Breast epithelium (tissue), 4 donors: ENCODE measurements at regions not wholly inside any gene's neighbourhood (a gene's known extent, or its start where the extent isn't known, plus 50 kb on each side); places are given as distances from the start of the nearest gene placed in this dataset.

Experiments
- DNase-seq, 2 donors: peaks; one replicate each; pipeline ENCODE4 v3.0.0-alpha.2; 2019; ENCODE audit warnings: low spot score in 2 of 2
- H3K27ac ChIP-seq, 2 donors: fragments of 200-600 bp; sonication (generic) in 1 of 2; one replicate each; pipeline ENCODE4 v1.5.1; 2016 to 2019; ENCODE audit warnings: mild to moderate bottlenecking in 1 of 2
- H3K27me3 ChIP-seq, 2 donors: fragments of 200-600 bp; sonication (generic) in 1 of 2; one replicate each; pipeline versions ENCODE4 v1.5.1 to v1.6.0; 2017 to 2019; ENCODE audit warnings: control low read depth in 1 of 2, mild to moderate bottlenecking in 1 of 2
- H3K36me3 ChIP-seq: fragments of 200-600 bp; one replicate; pipeline ENCODE4 v1.5.1; 2019
- H3K4me1 ChIP-seq, 2 donors: fragments of 200-600 bp; sonication (generic); one replicate each; pipeline ENCODE4 v1.5.1; 2016 to 2019; ENCODE audit warnings: control low read depth in 1 of 2
- H3K4me3 ChIP-seq, 3 donors: fragments of 200-600 bp; sonication (generic); 1 replicate in 2 of 3; 2 replicates in 1 of 3; pipeline ENCODE4 v1.5.1; 2016 to 2019; ENCODE audit warnings: mild to moderate bottlenecking in 3 of 3, moderate library complexity in 2 of 3
- H3K9me3 ChIP-seq, 2 donors: fragments of 200-600 bp; sonication (generic) in 1 of 2; one replicate each; pipeline ENCODE4 v1.5.1; 2016 to 2019; ENCODE audit warnings: control low read depth in 1 of 2
- POLR2A ChIP-seq: fragments of 450-650 bp; IDR thresholded peaks from one replicate; pipeline ENCODE4 v1.6.1; 2016; ENCODE audit warnings: antibody characterized with exemption, mild to moderate bottlenecking, moderate library complexity
- POLR2AphosphoS5 ChIP-seq, 3 donors: sonication (generic); formaldehyde crosslinking; IDR thresholded peaks; one replicate each; pipeline ENCODE4 v1.6.1; 2017; ENCODE audit warnings: antibody characterized with exemption in 3 of 3
- intact Hi-C: fragments of 100-400 bp; cut with DNase I; formaldehyde crosslinking; loops from one replicate; pipeline ENCODE4 v1.15.1; 2023; ENCODE audit warnings: low total_unique reads
- TF ChIP-seq, protein P1 (sequence below), 3 donors: fragments of 450-650 bp; IDR thresholded peaks; one replicate each; pipeline ENCODE4 v1.5.1; 2016 to 2017; ENCODE audit warnings: antibody characterized with exemption in 3 of 3, mild to moderate bottlenecking in 3 of 3, moderate library complexity in 3 of 3

GRCh38 chr2:121033461-121033996 is 251.5 kb downstream of the TFCP2L1 start:
- DNase-seq: no peak
- Histone ChIP-seq H3K4me3 (no peak overlapping the region), H3K4me1 (no peaks in the 10 kb centered on the region), H3K27ac (no peak overlapping the region), H3K36me3 (no peaks in the 10 kb centered on the region), H3K27me3 (peaks cover 0 to 13% of the 10 kb centered on the region in 2 donors), H3K9me3 (no peaks in the 10 kb centered on the region)
- TF ChIP-seq, protein P1, sequence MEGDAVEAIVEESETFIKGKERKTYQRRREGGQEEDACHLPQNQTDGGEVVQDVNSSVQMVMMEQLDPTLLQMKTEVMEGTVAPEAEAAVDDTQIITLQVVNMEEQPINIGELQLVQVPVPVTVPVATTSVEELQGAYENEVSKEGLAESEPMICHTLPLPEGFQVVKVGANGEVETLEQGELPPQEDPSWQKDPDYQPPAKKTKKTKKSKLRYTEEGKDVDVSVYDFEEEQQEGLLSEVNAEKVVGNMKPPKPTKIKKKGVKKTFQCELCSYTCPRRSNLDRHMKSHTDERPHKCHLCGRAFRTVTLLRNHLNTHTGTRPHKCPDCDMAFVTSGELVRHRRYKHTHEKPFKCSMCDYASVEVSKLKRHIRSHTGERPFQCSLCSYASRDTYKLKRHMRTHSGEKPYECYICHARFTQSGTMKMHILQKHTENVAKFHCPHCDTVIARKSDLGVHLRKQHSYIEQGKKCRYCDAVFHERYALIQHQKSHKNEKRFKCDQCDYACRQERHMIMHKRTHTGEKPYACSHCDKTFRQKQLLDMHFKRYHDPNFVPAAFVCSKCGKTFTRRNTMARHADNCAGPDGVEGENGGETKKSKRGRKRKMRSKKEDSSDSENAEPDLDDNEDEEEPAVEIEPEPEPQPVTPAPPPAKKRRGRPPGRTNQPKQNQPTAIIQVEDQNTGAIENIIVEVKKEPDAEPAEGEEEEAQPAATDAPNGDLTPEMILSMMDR (IDR thresholded peaks at IDR 0.05): no peak
- TF ChIP-seq POLR2AphosphoS5 (IDR thresholded peaks at IDR 0.05) (no peak), POLR2A (no peak)
- intact Hi-C loops: no loop called here

DNA sequence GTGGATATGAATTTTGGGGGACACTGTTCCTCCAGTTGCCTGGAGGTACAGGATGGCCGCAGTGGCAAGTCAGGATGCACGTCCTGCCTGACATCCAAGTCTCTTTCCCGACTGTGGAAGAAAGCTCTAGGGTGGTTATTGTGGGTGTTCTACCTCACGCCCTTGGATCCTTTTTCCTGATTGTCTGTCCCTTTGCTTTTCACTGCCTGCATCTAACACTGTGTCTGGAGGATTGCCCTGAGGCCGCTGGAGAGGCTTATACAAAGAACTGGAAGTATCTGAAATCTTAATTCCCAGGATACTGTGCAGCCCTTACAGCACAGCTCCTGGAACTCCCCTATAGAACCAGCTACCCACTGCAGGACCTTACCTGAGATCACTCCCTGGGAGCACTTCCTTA is 250.5 kb downstream of the TFCP2L1 start:
- H3K27ac ChIP-seq: no peak overlapping the region
- DNase-seq: no peak
- intact Hi-C loops: no loop called here

DNA sequence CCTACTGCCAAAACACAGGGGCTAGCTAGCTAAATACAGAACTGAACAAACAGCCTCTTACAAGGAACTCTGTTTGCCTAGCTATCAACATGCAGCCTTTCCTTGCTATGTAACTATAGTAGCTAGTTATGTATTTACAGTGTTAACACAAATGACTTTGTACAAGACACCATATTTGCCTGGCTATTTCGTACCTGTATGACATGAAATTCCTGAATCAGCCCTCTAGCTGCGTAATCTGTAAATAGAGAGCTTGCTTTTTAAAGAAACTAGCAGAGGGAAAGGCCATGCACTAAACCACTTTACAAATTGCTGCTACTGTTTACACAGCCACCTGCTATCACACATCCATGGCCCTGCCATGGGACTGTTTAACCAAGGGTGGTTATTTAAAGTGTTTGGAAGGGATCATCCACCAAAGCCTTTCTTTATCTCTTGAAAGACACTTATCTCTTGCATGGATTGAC is 248.7 kb downstream of the TFCP2L1 start:
- peaks cover 0 to 4% of the 10 kb centered on the region in 2 donors for H3K4me1 ChIP-seq
- H3K9me3 ChIP-seq: no peaks in the 10 kb centered on the region
- TF ChIP-seq, protein P1 (IDR thresholded peaks at IDR 0.05): no peak
- TF ChIP-seq POLR2A (no peak), POLR2AphosphoS5 (IDR thresholded peaks at IDR 0.05) (no peak)
- no peak overlapping the region for H3K27ac ChIP-seq
- no peak for DNase-seq
- intact Hi-C loops: no loop called here
- H3K36me3 ChIP-seq: no peaks in the 10 kb centered on the region
- peaks cover 0 to 13% of the 10 kb centered on the region in 2 donors for H3K27me3 ChIP-seq
- H3K4me3 ChIP-seq: no peak overlapping the region

More for the DNA sequence above, 250.5 kb downstream of the TFCP2L1 start:
- no peak overlapping the region for H3K4me3 ChIP-seq
- no peak for TF ChIP-seq POLR2A
- TF ChIP-seq POLR2AphosphoS5 (IDR thresholded peaks at IDR 0.05): no peak
- TF ChIP-seq, protein P1 (IDR thresholded peaks at IDR 0.05): no peak
- H3K36me3 ChIP-seq: no peaks in the 10 kb centered on the region
- no peaks in the 10 kb centered on the region for H3K9me3 ChIP-seq
- peaks cover 0 to 4% of the 10 kb centered on the region in 2 donors for H3K4me1 ChIP-seq
- H3K27me3 ChIP-seq: peaks cover 0 to 13% of the 10 kb centered on the region in 2 donors

DNA sequence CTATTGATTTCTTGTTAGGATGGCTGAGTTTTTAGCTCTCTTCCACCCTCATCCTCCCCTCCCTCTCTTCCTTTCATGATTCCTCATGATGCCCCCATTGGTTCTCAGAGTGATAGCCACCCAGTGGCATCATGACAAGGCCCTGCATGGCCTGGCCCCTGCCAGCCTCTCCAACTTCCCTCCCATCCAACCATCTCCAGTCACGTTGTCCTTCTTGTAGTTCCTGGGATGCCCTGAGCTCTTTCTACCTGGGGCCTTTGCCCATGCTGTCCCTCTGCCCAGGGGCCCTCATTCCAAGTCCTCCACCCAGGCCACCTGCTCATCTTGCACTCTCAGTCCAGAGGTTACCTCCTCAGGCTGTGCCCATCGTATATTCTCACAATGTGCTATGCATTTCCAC is 247.5 kb downstream of the TFCP2L1 start:
- intact Hi-C loops: no loop called here
- H3K36me3 ChIP-seq: no peaks in the 10 kb centered on the region
- H3K27ac ChIP-seq: no peak overlapping the region
- H3K4me1 ChIP-seq: peaks cover 0 to 4% of the 10 kb centered on the region in 2 donors
- TF ChIP-seq, protein P1 (IDR thresholded peaks at IDR 0.05): no peak
- TF ChIP-seq POLR2A (no peak), POLR2AphosphoS5 (IDR thresholded peaks at IDR 0.05) (no peak)
- no peaks in the 10 kb centered on the region for H3K9me3 ChIP-seq
- peaks cover 0 to 11% of the 10 kb centered on the region in 2 donors for H3K27me3 ChIP-seq
- no peak for DNase-seq
- no peak overlapping the region for H3K4me3 ChIP-seq

- no peaks in the 10 kb centered on the region for H3K36me3 ChIP-seq
- H3K27me3 ChIP-seq: peaks cover 0 to 6% of the 10 kb centered on the region in 2 donors
- intact Hi-C loops: no loop called here
- peaks cover 0 to 4% of the 10 kb centered on the region in 2 donors for H3K4me1 ChIP-seq
- peak overlapping the region in 1 of 2 donors; percentile 76 for H3K27ac ChIP-seq
- no peak overlapping the region for H3K4me3 ChIP-seq
- no peak for DNase-seq
- TF ChIP-seq POLR2AphosphoS5 (IDR thresholded peaks at IDR 0.05) (no peak), POLR2A (no peak)
- TF ChIP-seq, protein P1 (IDR thresholded peaks at IDR 0.05): no peak
- H3K9me3 ChIP-seq: no peaks in the 10 kb centered on the region
Observed at GRCh38 chr2:121038031-121038430, 247.0 kb downstream of the TFCP2L1 start.
